Fibroblast of lung (primary cell): ENCODE measurements at regions not wholly inside any gene's neighbourhood (a gene's known extent, or its start where the extent isn't known, plus 50 kb on each side); places are given as distances from the start of the nearest gene placed in this dataset.

ENCODE experiments used
- EZH2 ChIP-seq: IDR thresholded peaks from 2 replicates; pipeline ENCODE4 v1.5.1; 2012; ENCODE audit warnings: low read length, control low read depth, mild to moderate bottlenecking; ENCODE audit errors: missing control alignments
- TF ChIP-seq, protein P1 (sequence below), 2 donors: IDR thresholded peaks in 1 of 2; conservative IDR thresholded peaks in 1 of 2; 1 replicate in 1 of 2; 2 replicates in 1 of 2; pipeline ENCODE4 v1.5.1; 2011 to 2012; ENCODE audit warnings: low read length in 2 of 2, control low read depth in 1 of 2, inconsistent platforms in 1 of 2, low read depth in 1 of 2, mild to moderate bottlenecking in 1 of 2

GRCh38 chrY:8151561-8151960 lies 1185.7 kb upstream of the TSPY4 start:
- TF ChIP-seq, protein P1, sequence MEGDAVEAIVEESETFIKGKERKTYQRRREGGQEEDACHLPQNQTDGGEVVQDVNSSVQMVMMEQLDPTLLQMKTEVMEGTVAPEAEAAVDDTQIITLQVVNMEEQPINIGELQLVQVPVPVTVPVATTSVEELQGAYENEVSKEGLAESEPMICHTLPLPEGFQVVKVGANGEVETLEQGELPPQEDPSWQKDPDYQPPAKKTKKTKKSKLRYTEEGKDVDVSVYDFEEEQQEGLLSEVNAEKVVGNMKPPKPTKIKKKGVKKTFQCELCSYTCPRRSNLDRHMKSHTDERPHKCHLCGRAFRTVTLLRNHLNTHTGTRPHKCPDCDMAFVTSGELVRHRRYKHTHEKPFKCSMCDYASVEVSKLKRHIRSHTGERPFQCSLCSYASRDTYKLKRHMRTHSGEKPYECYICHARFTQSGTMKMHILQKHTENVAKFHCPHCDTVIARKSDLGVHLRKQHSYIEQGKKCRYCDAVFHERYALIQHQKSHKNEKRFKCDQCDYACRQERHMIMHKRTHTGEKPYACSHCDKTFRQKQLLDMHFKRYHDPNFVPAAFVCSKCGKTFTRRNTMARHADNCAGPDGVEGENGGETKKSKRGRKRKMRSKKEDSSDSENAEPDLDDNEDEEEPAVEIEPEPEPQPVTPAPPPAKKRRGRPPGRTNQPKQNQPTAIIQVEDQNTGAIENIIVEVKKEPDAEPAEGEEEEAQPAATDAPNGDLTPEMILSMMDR (conservative IDR thresholded peaks at IDR 0.05 in 1 of 2, IDR thresholded peaks at IDR 0.05 in 1 of 2; ENCODE audit: low read depth in 1 of 2, low read length in 2 of 2): no peak
- TF ChIP-seq EZH2: no peak
